Fibroblast of villous mesenchyme (primary cell): ENCODE measurements at regions not wholly inside any gene's neighbourhood (a gene's known extent, or its start where the extent isn't known, plus 50 kb on each side); places are given as distances from the start of the nearest gene placed in this dataset.

Experiments
- DNase-seq: peaks from one replicate; pipeline ENCODE4 v3.0.0-alpha.2; 2010; ENCODE audit warnings: low read depth
- H3K4me3 ChIP-seq: 2 replicates; pipeline ENCODE4 v1.5.1; 2011; ENCODE audit warnings: low read depth, mild to moderate bottlenecking, low read length
- CTCF ChIP-seq: IDR thresholded peaks from 2 replicates; pipeline ENCODE4 v1.5.1; 2012; ENCODE audit warnings: low read depth, mild to moderate bottlenecking, low read length; ENCODE audit not compliant: insufficient read depth

DNA sequence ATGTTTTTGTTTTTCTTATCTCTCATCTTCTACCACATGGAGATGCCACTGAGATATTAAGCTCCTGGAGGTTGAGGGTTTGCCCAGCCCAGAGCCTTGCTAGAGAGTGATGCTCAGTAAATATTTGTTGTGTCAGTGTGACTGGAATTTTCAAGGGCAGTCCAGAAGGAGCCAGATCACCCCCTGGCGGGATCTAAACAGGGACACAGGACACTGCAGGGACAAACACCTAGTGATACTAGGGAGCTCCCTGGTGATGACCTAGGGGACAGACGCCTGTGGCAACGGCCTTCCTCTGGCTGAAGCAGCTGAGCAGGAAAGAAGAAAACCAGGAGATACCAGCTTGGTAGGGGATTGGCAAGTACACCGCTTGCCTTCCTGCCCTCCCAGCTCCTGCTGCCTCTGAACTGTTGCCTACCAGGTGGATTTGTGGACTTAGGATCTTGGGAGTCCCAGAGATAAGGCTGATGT lies 714.4 kb upstream of the TBX3 start:
- TF ChIP-seq CTCF: peak; percentile 53
- H3K4me3 ChIP-seq: no peak overlapping the region
- DNase-seq: peak; percentile 63

DNA sequence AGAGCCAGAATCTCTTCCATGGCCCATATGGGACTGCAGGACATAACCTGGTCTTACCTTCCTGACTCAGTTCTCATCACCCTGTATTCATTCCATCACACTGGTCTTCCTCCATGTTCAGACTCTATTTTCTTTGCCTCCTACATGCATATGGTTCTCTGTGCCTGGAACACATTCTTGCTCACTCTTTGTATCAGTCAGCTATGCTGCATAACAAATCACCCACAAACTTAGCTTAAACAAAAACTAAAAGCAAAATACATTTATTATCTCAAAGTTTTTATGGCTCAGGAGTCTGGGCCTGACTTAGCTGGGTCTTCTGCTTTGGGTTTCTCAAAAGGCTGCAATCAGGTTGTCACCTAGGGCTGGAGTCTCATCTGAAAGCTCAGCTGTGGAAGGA lies 712.6 kb upstream of the TBX3 start:
- TF ChIP-seq CTCF: no peak
- no peak for DNase-seq

GRCh38 chr12:115394496-115395220 lies 710.7 kb upstream of the TBX3 start:
- H3K4me3 ChIP-seq: no peak overlapping the region
- TF ChIP-seq CTCF: no peak
- DNase-seq: peak; percentile 27

More for the DNA sequence above, 712.6 kb upstream of the TBX3 start:
- H3K4me3 ChIP-seq: no peak overlapping the region

- TF ChIP-seq CTCF: no peak
- H3K4me3 ChIP-seq: no peak overlapping the region
These were observed 704.2 kb upstream of the TBX3 start for GRCh38 chr12:115388139-115388538.

DNA sequence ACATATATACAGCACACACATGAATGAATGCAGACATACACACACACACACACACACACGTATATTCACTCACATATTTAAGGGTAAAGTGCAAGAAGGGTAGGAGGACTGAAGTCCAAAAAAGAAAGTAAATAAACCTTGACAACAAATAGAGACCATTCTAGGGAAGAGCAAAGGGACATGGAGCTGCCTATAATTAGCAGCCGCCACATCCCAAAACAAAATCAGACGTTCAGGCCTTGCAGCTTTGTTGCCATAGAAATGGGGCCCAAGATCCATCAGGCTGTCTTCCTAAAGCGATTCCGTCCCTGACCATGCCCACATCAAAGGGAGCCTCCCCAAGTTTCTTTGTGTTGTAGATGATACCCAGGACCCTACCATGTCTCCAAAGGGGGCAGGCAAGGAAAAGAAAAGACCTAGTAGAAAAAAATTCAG lies 703.5 kb upstream of the TBX3 start:
- H3K4me3 ChIP-seq: no peak overlapping the region
- DNase-seq: no peak
- no peak for TF ChIP-seq CTCF

More at GRCh38 chr12:115388139-115388538, 704.2 kb upstream of the TBX3 start:
- DNase-seq: no peak

DNA sequence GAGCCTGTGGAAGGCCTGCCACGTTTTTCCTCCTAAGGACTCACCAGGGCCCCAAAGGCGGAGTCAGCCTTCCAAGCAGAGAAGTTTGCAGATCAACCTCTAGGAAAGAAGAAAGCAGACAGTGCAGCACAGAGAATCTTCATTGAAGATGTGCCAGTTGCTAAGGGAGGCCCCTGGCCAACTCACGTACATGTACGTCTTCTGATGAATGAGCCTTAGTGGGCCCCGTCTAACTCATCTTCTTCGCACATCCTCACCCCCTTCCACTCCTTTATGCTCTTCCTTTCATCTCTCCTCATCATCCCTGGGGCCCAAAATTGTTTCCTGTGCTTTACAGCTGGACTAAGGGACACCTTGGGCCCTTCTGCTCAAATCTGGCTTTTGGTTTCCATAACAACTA lies 703.0 kb upstream of the TBX3 start:
- H3K4me3 ChIP-seq: no peak overlapping the region
- DNase-seq: no peak
- TF ChIP-seq CTCF: no peak

GRCh38 chr12:115385141-115385540 lies 701.2 kb upstream of the TBX3 start:
- TF ChIP-seq CTCF: no peak
- H3K4me3 ChIP-seq: no peak overlapping the region
- DNase-seq: no peak
